ENCODE measurements at regions not wholly inside any gene's neighbourhood (a gene's known extent, or its start where the extent isn't known, plus 50 kb on each side); places are given as distances from the start of the nearest gene placed in this dataset.
"Not testable (repeated sequence)": the region's sequence is repeated elsewhere in the genome, so short reads cannot be mapped to it uniquely, and the experiment has no call there.

- no peak for DNase-seq
- no peaks in the 10 kb centered on the region for H3K4me1 ChIP-seq (ENCODE audit: control extremely low read depth in 1 of 4, control insufficient read depth in 4 of 4, insufficient read depth in 4 of 4, low read length in 3 of 4)
- peaks cover 0 to 4% (median 2%) of the 10 kb centered on the region in 5 experiments for H3K27me3 ChIP-seq (replicated peaks in 2 of 5; ENCODE audit: control insufficient read depth in 4 of 5, insufficient read depth in 5 of 5, low read length in 4 of 5)
- no peak overlapping the region for H3K4me3 ChIP-seq (ENCODE audit: control insufficient read depth in 1 of 7, extremely low read depth in 1 of 7, insufficient read depth in 4 of 7, low read depth in 2 of 7, low read length in 6 of 7)
- CTCF ChIA-PET = interaction anchor here (0.5 to 1.4 kb wide), 2 partner anchors 88 to 258 kb away, joined by 3 read pairs; no protein-coding TSS in a partner anchor
- no peaks in the 10 kb centered on the region for H3K36me3 ChIP-seq (ENCODE audit: control insufficient read depth in 4 of 4, insufficient read depth in 4 of 4, low read length in 3 of 4)
- POLR2A ChIA-PET = no interaction called here
- peaks cover 0 to 4% (median 2%) of the 10 kb centered on the region in 5 experiments for H3K9me3 ChIP-seq (ENCODE audit: control extremely low read depth in 1 of 5, control insufficient read depth in 4 of 5, insufficient read depth in 2 of 5, low read depth in 1 of 5, low read length in 4 of 5)
- H3K27ac ChIP-seq (ENCODE audit: insufficient read depth in 1 of 2, low read depth in 1 of 2, low read length in 2 of 2, poor library complexity in 1 of 2, severe bottlenecking in 2 of 2) = no peak overlapping the region
Measured at GRCh38 chr9:6142799-6143454, 72.7 kb upstream of the IL33 start.

DNA sequence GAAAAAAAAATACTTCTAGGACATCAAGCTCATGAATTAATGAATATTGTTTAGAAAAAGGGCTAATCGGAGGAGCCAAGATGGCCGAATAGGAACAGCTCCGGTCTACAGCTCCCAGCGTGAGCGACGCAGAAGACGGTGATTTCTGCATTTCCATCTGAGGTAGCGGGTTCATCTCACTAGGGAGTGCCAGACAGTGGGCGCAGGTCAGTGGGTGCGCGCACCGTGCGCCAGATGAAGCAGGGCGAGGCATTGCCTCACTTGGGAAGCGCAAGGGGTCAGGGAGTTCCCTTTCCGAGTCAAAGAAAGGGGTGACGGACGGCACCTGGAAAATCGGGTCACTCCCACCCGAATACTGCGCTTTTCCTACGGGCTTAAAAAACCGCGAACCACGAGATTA, 79.8 kb upstream of the IL33 start:
- H3K4me1 ChIP-seq (ENCODE audit: control extremely low read depth in 1 of 4, control insufficient read depth in 4 of 4, insufficient read depth in 4 of 4, low read length in 3 of 4); H3K36me3 ChIP-seq (ENCODE audit: control insufficient read depth in 4 of 4, insufficient read depth in 4 of 4, low read length in 3 of 4); H3K9me3 ChIP-seq (ENCODE audit: control extremely low read depth in 1 of 5, control insufficient read depth in 4 of 5, insufficient read depth in 2 of 5, low read depth in 1 of 5, low read length in 4 of 5); POLR2A ChIA-PET; H3K27ac ChIP-seq (ENCODE audit: insufficient read depth in 1 of 2, low read depth in 1 of 2, low read length in 2 of 2, poor library complexity in 1 of 2, severe bottlenecking in 2 of 2); H3K4me3 ChIP-seq (ENCODE audit: control insufficient read depth in 1 of 7, extremely low read depth in 1 of 7, insufficient read depth in 4 of 7, low read depth in 2 of 7, low read length in 6 of 7); CTCF ChIA-PET; DNase-seq: not testable (repeated sequence)
- peaks cover 0 to 23% (median 16%) of the 10 kb centered on the region in 5 experiments for H3K27me3 ChIP-seq (replicated peaks in 2 of 5; ENCODE audit: control insufficient read depth in 4 of 5, insufficient read depth in 5 of 5, low read length in 4 of 5)
- whole genome bisulfite sequencing (ENCODE audit: insufficient coverage) = 100% methylated on average over 7 of the region's 25 CpGs

DNA sequence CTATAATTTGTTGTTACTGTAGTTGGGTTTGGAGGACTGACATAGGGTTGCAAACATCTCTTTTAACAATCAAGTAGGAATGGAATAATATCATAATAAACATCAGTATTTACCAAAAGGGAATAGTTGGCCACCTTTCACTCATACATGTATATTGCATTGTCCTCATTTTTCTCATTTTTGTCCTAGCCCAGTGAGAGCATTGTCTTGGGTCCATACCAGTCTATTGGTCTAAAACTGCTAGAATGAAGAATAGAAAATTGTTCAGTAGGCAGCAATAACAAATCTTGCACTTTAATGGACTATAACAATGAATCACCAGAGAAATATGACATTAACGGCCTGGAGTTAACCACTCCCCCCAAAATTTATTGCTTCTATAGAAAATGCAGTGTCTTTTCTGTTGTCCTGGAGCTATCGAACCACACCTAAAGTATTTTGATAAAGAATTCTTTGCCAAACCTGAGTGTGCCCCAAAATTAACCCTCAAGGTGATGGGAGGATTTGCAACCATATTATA, 80.9 kb upstream of the IL33 start:
- no peak overlapping the region for H3K27ac ChIP-seq (ENCODE audit: insufficient read depth in 1 of 2, low read depth in 1 of 2, low read length in 2 of 2, poor library complexity in 1 of 2, severe bottlenecking in 2 of 2)
- CTCF ChIA-PET = no interaction called here
- no peak for DNase-seq

DNA sequence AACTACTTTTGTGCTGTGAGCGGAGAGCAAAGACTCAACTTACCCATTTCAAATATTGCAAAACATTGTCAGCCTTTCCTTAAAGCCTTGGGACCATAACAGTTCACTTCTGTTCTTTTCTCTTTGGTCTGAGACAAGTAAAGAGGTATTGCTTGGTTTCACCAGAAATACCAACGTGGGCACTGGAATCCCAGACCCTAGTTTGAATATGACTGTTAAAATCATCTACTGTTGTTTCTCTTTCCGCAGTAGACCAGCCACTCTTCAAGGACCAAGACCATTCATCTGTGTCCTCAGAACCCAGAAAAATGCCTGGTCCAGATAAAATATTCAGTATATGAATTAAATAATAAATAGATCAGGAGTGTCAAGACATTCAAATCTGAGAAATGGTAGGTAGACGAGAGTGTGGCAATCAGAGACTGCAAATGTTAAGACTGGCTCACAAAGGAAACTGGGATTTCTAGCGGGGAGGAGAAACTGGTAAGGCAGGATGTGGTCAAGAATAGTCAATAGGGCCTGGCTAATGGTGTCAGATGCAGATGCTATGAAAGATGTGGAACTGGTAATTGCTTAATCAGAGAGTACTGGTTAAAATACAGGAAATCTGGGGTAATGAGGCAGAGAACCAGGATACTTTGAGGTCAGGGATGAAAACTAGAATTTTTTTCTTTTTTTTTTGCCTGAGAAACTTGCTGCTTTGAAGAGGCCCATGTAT, 82.1 kb upstream of the IL33 start:
- Histone ChIP-seq H3K36me3 (ENCODE audit: control insufficient read depth in 4 of 4, insufficient read depth in 4 of 4, low read length in 3 of 4) (no peaks in the 10 kb centered on the region), H3K4me1 (ENCODE audit: control extremely low read depth in 1 of 4, control insufficient read depth in 4 of 4, insufficient read depth in 4 of 4, low read length in 3 of 4) (peaks cover 0 to 8% (median 7%) of the 10 kb centered on the region in 4 experiments), H3K9me3 (ENCODE audit: control extremely low read depth in 1 of 5, control insufficient read depth in 4 of 5, insufficient read depth in 2 of 5, low read depth in 1 of 5, low read length in 4 of 5) (no peaks in the 10 kb centered on the region), H3K4me3 (ENCODE audit: control insufficient read depth in 1 of 7, extremely low read depth in 1 of 7, insufficient read depth in 4 of 7, low read depth in 2 of 7, low read length in 6 of 7) (no peak overlapping the region), H3K27me3 (replicated peaks in 2 of 5; ENCODE audit: control insufficient read depth in 4 of 5, insufficient read depth in 5 of 5, low read length in 4 of 5) (peaks cover 0 to 43% (median 25%) of the 10 kb centered on the region in 5 experiments), H3K27ac (ENCODE audit: insufficient read depth in 1 of 2, low read depth in 1 of 2, low read length in 2 of 2, poor library complexity in 1 of 2, severe bottlenecking in 2 of 2) (no peak overlapping the region)
- CTCF ChIA-PET = no interaction called here
- POLR2A ChIA-PET = no interaction called here
- DNase-seq = peak; percentile 30 to 67 (median 66)
- 27% methylated on average over 3 of the region's 5 CpGs for WGBS (ENCODE audit: insufficient coverage)

More for the DNA sequence above, 80.9 kb upstream of the IL33 start:
- Histone ChIP-seq H3K4me1 (ENCODE audit: control extremely low read depth in 1 of 4, control insufficient read depth in 4 of 4, insufficient read depth in 4 of 4, low read length in 3 of 4) (peaks cover 0 to 8% (median 7%) of the 10 kb centered on the region in 4 experiments), H3K27me3 (replicated peaks in 2 of 5; ENCODE audit: control insufficient read depth in 4 of 5, insufficient read depth in 5 of 5, low read length in 4 of 5) (peaks cover 0 to 33% (median 20%) of the 10 kb centered on the region in 5 experiments), H3K9me3 (ENCODE audit: control extremely low read depth in 1 of 5, control insufficient read depth in 4 of 5, insufficient read depth in 2 of 5, low read depth in 1 of 5, low read length in 4 of 5) (no peaks in the 10 kb centered on the region), H3K36me3 (ENCODE audit: control insufficient read depth in 4 of 4, insufficient read depth in 4 of 4, low read length in 3 of 4) (no peaks in the 10 kb centered on the region), H3K4me3 (ENCODE audit: control insufficient read depth in 1 of 7, extremely low read depth in 1 of 7, insufficient read depth in 4 of 7, low read depth in 2 of 7, low read length in 6 of 7) (no peak overlapping the region)
- POLR2A ChIA-PET = no interaction called here
- no CpG with 5 or more reads among the region's 2 CpGs for WGBS (ENCODE audit: insufficient coverage)

DNA sequence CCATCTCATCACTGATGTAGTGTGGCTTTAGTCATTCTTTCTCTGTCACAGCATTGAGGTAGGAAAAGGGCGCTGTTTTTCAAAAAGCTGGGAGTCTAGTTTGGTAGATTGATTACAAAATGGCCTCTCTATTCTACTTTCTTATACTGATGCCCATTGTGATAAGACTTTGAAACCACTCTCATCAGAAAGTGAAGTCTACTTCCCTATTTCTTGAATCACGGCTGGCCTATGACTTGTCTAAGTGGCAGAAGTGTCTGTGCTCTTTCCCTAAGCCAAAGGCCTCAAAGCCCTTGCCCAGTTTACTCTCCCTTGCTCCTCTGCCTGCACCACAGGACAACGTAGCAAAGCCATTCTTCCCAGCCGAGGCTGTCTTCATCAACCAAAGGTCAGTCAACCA, 83.0 kb upstream of the IL33 start:
- no peaks in the 10 kb centered on the region for H3K36me3 ChIP-seq (ENCODE audit: control insufficient read depth in 4 of 4, insufficient read depth in 4 of 4, low read length in 3 of 4)
- CTCF ChIA-PET = no interaction called here
- peak in 2 of 3 donors; percentile 47 to 61 for DNase-seq

GRCh38 chr9:6128030-6128429, 87.6 kb upstream of the IL33 start:
- H3K4me3 ChIP-seq (ENCODE audit: control insufficient read depth in 1 of 7, extremely low read depth in 1 of 7, insufficient read depth in 4 of 7, low read depth in 2 of 7, low read length in 6 of 7) = no peak overlapping the region
- peaks cover 0 to 71% (median 27%) of the 10 kb centered on the region in 5 experiments for H3K27me3 ChIP-seq (replicated peaks in 2 of 5; ENCODE audit: control insufficient read depth in 4 of 5, insufficient read depth in 5 of 5, low read length in 4 of 5)
- POLR2A ChIA-PET = no interaction called here
- no peak overlapping the region for H3K27ac ChIP-seq (ENCODE audit: insufficient read depth in 1 of 2, low read depth in 1 of 2, low read length in 2 of 2, poor library complexity in 1 of 2, severe bottlenecking in 2 of 2)
- 94% methylated on average over 2 of the region's 2 CpGs for WGBS (ENCODE audit: insufficient coverage)
- H3K36me3 ChIP-seq (ENCODE audit: control insufficient read depth in 4 of 4, insufficient read depth in 4 of 4, low read length in 3 of 4) = no peaks in the 10 kb centered on the region
- no peaks in the 10 kb centered on the region for H3K9me3 ChIP-seq (ENCODE audit: control extremely low read depth in 1 of 5, control insufficient read depth in 4 of 5, insufficient read depth in 2 of 5, low read depth in 1 of 5, low read length in 4 of 5)
- H3K4me1 ChIP-seq (ENCODE audit: control extremely low read depth in 1 of 4, control insufficient read depth in 4 of 4, insufficient read depth in 4 of 4, low read length in 3 of 4) = no peaks in the 10 kb centered on the region
- CTCF ChIA-PET = interaction anchor here (1.3 kb wide), 1 partner anchor 178 kb away, joined by 3 read pairs; no protein-coding TSS in a partner anchor
- DNase-seq = no peak

More for the DNA sequence above, 83.0 kb upstream of the IL33 start:
- H3K4me1 ChIP-seq (ENCODE audit: control extremely low read depth in 1 of 4, control insufficient read depth in 4 of 4, insufficient read depth in 4 of 4, low read length in 3 of 4) = peaks cover 0 to 8% (median 7%) of the 10 kb centered on the region in 4 experiments
- WGBS (ENCODE audit: insufficient coverage) = 50% methylated on average over 2 of the region's 4 CpGs
- H3K4me3 ChIP-seq (ENCODE audit: control insufficient read depth in 1 of 7, extremely low read depth in 1 of 7, insufficient read depth in 4 of 7, low read depth in 2 of 7, low read length in 6 of 7) = no peak overlapping the region
- peaks cover 0 to 48% (median 27%) of the 10 kb centered on the region in 5 experiments for H3K27me3 ChIP-seq (replicated peaks in 2 of 5; ENCODE audit: control insufficient read depth in 4 of 5, insufficient read depth in 5 of 5, low read length in 4 of 5)
- POLR2A ChIA-PET = no interaction called here
- H3K9me3 ChIP-seq (ENCODE audit: control extremely low read depth in 1 of 5, control insufficient read depth in 4 of 5, insufficient read depth in 2 of 5, low read depth in 1 of 5, low read length in 4 of 5) = no peaks in the 10 kb centered on the region
- H3K27ac ChIP-seq (ENCODE audit: insufficient read depth in 1 of 2, low read depth in 1 of 2, low read length in 2 of 2, poor library complexity in 1 of 2, severe bottlenecking in 2 of 2) = no peak overlapping the region

GRCh38 chr9:6126377-6126776, 89.2 kb upstream of the IL33 start:
- no peaks in the 10 kb centered on the region for H3K4me1 ChIP-seq (ENCODE audit: control extremely low read depth in 1 of 4, control insufficient read depth in 4 of 4, insufficient read depth in 4 of 4, low read length in 3 of 4)
- 86% methylated on average over 1 of the region's 3 CpGs for WGBS (ENCODE audit: insufficient coverage)
- peaks cover 0 to 69% (median 19%) of the 10 kb centered on the region in 5 experiments for H3K27me3 ChIP-seq (replicated peaks in 2 of 5; ENCODE audit: control insufficient read depth in 4 of 5, insufficient read depth in 5 of 5, low read length in 4 of 5)
- peak in 1 of 3 donors; percentile 8 for DNase-seq
- no peak overlapping the region for H3K4me3 ChIP-seq (ENCODE audit: control insufficient read depth in 1 of 7, extremely low read depth in 1 of 7, insufficient read depth in 4 of 7, low read depth in 2 of 7, low read length in 6 of 7)
- ChIA-PET CTCF (no interaction called here), POLR2A (no interaction called here)
- H3K27ac ChIP-seq (ENCODE audit: insufficient read depth in 1 of 2, low read depth in 1 of 2, low read length in 2 of 2, poor library complexity in 1 of 2, severe bottlenecking in 2 of 2) = no peak overlapping the region
- no peaks in the 10 kb centered on the region for H3K36me3 ChIP-seq (ENCODE audit: control insufficient read depth in 4 of 4, insufficient read depth in 4 of 4, low read length in 3 of 4)
- no peaks in the 10 kb centered on the region for H3K9me3 ChIP-seq (ENCODE audit: control extremely low read depth in 1 of 5, control insufficient read depth in 4 of 5, insufficient read depth in 2 of 5, low read depth in 1 of 5, low read length in 4 of 5)

All from common myeloid progenitor, CD34-positive (primary cell).